B cell (primary cell): ENCODE measurements at regions not wholly inside any gene's neighbourhood (a gene's known extent, or its start where the extent isn't known, plus 50 kb on each side); places are given as distances from the start of the nearest gene placed in this dataset.

ENCODE experiments used
- ATAC-seq: fragments of 200-7000 bp; cut with Tn5 transposase; one replicate; pipeline ENCODE4 v1.10.0; 2021; ENCODE audit warnings: low read depth, mild to moderate bottlenecking, moderate number of reproducible peaks, moderate library complexity
- CTCF ChIA-PET: fragments of 350-600 bp; sonication (Branson Sonifier 250); formaldehyde crosslinking; loops from one replicate; lab custom pipeline; 2021; ENCODE audit warnings: antibody characterized with exemption, inconsistent platforms; lab: Charles Lee
- POLR2A ChIA-PET: fragments of 350-600 bp; sonication (Branson Sonifier 250); formaldehyde crosslinking; loops from one replicate; lab custom pipeline; 2021; ENCODE audit warnings: antibody characterized with exemption; lab: Charles Lee
- DNase-seq: peaks from one replicate; pipeline ENCODE4 v3.0.0; 2013
- H2AFZ ChIP-seq: 2 replicates; pipeline ENCODE4 v1.6.1; 2012; ENCODE audit warnings: mild to moderate bottlenecking, low read depth, low read length; ENCODE audit not compliant: insufficient read depth, poor library complexity, severe bottlenecking
- H3K27ac ChIP-seq, 2 donors: 1 replicate in 1 of 2; 2 replicates in 1 of 2; pipeline ENCODE4 v1.5.1; 2012 to 2013; ENCODE audit warnings: low read length in 2 of 2, mild to moderate bottlenecking in 2 of 2, moderate library complexity in 1 of 2
- H3K27me3 ChIP-seq, 4 experiments: fragments of 200-600 bp in 1 of 4; sonication (generic) in 1 of 4; replicated peaks in 1 of 4; 1 replicate in 2 of 4; 2 replicates in 2 of 4; pipeline versions ENCODE4 v1.6.1 to v1.7.0; 2013 to 2016; ENCODE audit warnings: low read length in 3 of 4, mild to moderate bottlenecking in 2 of 4, mixed read lengths in 1 of 4, moderate library complexity in 1 of 4; ENCODE audit not compliant: insufficient read depth in 4 of 4, control insufficient read depth in 3 of 4; ENCODE audit errors: control extremely low read depth in 1 of 4
- H3K36me3 ChIP-seq, 2 experiments: replicated peaks in 1 of 2; 1 replicate in 1 of 2; 2 replicates in 1 of 2; pipeline versions ENCODE4 v1.6.1 to v1.7.1; 2013; ENCODE audit warnings: low read length in 1 of 2; ENCODE audit not compliant: insufficient read depth in 2 of 2, control insufficient read depth in 1 of 2; ENCODE audit errors: control extremely low read depth in 1 of 2, extremely low read depth in 1 of 2
- H3K4me1 ChIP-seq, 2 donors: fragments of 200-600 bp in 1 of 2; sonication (generic) in 1 of 2; 1 replicate in 1 of 2; 2 replicates in 1 of 2; pipeline versions ENCODE4 v1.5.1 to v1.6.1; 2013 to 2017; ENCODE audit warnings: low read length in 2 of 2; ENCODE audit not compliant: control insufficient read depth in 2 of 2, insufficient read depth in 2 of 2
- H3K4me2 ChIP-seq: replicated peaks from 2 replicates; pipeline ENCODE3; 2012; ENCODE audit warnings: mild to moderate bottlenecking, low read depth, low read length; ENCODE audit not compliant: poor library complexity, severe bottlenecking
- H3K4me3 ChIP-seq, 5 experiments: fragments of 200-600 bp in 1 of 5; sonication (generic) in 1 of 5; 1 replicate in 3 of 5; 2 replicates in 2 of 5; pipeline versions ENCODE4 v1.5.1 to v1.7.0; 2011 to 2016; ENCODE audit warnings: low read length in 4 of 5, mild to moderate bottlenecking in 4 of 5, low read depth in 2 of 5, control low read depth in 1 of 5, moderate library complexity in 1 of 5; ENCODE audit not compliant: insufficient read depth in 1 of 5; ENCODE audit errors: control extremely low read depth in 1 of 5, extremely low read depth in 1 of 5
- H3K79me2 ChIP-seq: fragments of 200-600 bp; sonication (generic); one replicate; pipeline ENCODE4 v1.6.0; 2016; ENCODE audit warnings: low read length; ENCODE audit not compliant: control insufficient read depth, insufficient read depth
- H3K9ac ChIP-seq: fragments of 200-600 bp; sonication (generic); 2 replicates; pipeline ENCODE4 v1.6.1; 2017; ENCODE audit warnings: mild to moderate bottlenecking, low read length, moderate library complexity
- H3K9me3 ChIP-seq, 3 donors: one replicate each; pipeline versions ENCODE4 v1.6.1 to v1.7.1; 2013; ENCODE audit warnings: low read length in 2 of 3; ENCODE audit not compliant: control insufficient read depth in 2 of 3, insufficient read depth in 1 of 3; ENCODE audit errors: control extremely low read depth in 1 of 3
- H4K20me1 ChIP-seq: 2 replicates; pipeline ENCODE4 v1.6.0; 2012; ENCODE audit warnings: mild to moderate bottlenecking, low read length; ENCODE audit not compliant: insufficient read depth, control insufficient read depth, poor library complexity, severe bottlenecking
- H3K27ac Mint-ChIP-seq: one replicate; pipeline ENCODE4 v1.8.0; 2021; ENCODE audit warnings: mixed read lengths
- H3K27me3 Mint-ChIP-seq: one replicate; pipeline ENCODE4 v1.8.0; 2021; ENCODE audit warnings: mixed read lengths
- H3K4me1 Mint-ChIP-seq: one replicate; pipeline ENCODE4 v1.8.0; 2021; ENCODE audit warnings: mixed read lengths
- H3K4me3 Mint-ChIP-seq: one replicate; pipeline ENCODE4 v1.8.0; 2021; ENCODE audit warnings: mixed read lengths
- H3K9me3 Mint-ChIP-seq: one replicate; pipeline ENCODE4 v1.8.0; 2022; ENCODE audit warnings: mixed read lengths; ENCODE audit not compliant: insufficient read depth
- CTCF ChIP-seq: fragments of 200-600 bp; IDR thresholded peaks from one replicate; pipeline ENCODE4 v1.8.0; 2022; ENCODE audit warnings: antibody characterized with exemption, mild to moderate bottlenecking
- EZH2 ChIP-seq: IDR thresholded peaks from 2 replicates; pipeline ENCODE4 v1.6.1; 2012; ENCODE audit warnings: borderline replicate concordance, low read depth, mild to moderate bottlenecking, moderate library complexity, low read length; ENCODE audit not compliant: insufficient read depth, poor library complexity, severe bottlenecking
- WGBS: methylation state at CpG from one replicate; pipeline ENCODE4 v1.1.5; 2013; ENCODE audit warnings: missing lambda C conversion rate; ENCODE audit not compliant: insufficient coverage; 5-methylcytosine and 5-hydroxymethylcytosine counted together
- intact Hi-C: fragments of 100-400 bp; cut with micrococcal nuclease; formaldehyde crosslinking; loops from one replicate; pipeline ENCODE4 v1.10.0; 2022

- Mint-ChIP-seq H3K4me3 (no peak overlapping the region), H3K4me1 (no peaks in the 10 kb centered on the region), H3K27me3 (no peaks in the 10 kb centered on the region), H3K27ac (no peak overlapping the region), H3K9me3 (no peaks in the 10 kb centered on the region)
- intact Hi-C loops, result no loop called here
- Histone ChIP-seq H3K36me3 (no peaks in the 10 kb centered on the region), H3K79me2 (no peaks in the 10 kb centered on the region), H3K4me3 (no peak overlapping the region), H3K27ac (no peak overlapping the region), H3K27me3 (no peaks in the 10 kb centered on the region), H3K9me3 (peaks cover 0 to 8% (median 1%) of the 10 kb centered on the region in 3 donors), H3K9ac (no peak overlapping the region), H4K20me1 (no peaks in the 10 kb centered on the region), H3K4me2 (no peak overlapping the region), H3K4me1 (no peaks in the 10 kb centered on the region), H2AFZ (no peak overlapping the region)
- CTCF ChIA-PET, result no interaction called here
- DNase-seq, result no peak
- no peak for ATAC-seq
- POLR2A ChIA-PET, result no interaction called here
- no peak for TF ChIP-seq EZH2
- TF ChIP-seq CTCF, result no peak
- no CpG with 5 or more reads among the region's 4 CpGs for WGBS
These were observed 72.9 kb upstream of the KIAA1217 start for GRCh38 chr10:24136070-24136469.

GRCh38 chr10:24147321-24147720, 61.6 kb upstream of the KIAA1217 start:
- no peak overlapping the region for H3K4me3 ChIP-seq
- ChIA-PET CTCF (no interaction called here), POLR2A (no interaction called here)
- DNase-seq (no peak), ATAC-seq (no peak)
- H3K9me3 Mint-ChIP-seq, result no peaks in the 10 kb centered on the region
- no peaks in the 10 kb centered on the region for H3K4me1 Mint-ChIP-seq
- H3K36me3 ChIP-seq, result no peaks in the 10 kb centered on the region
- H3K27ac Mint-ChIP-seq, result no peak overlapping the region
- H3K79me2 ChIP-seq, result no peaks in the 10 kb centered on the region
- no peaks in the 10 kb centered on the region for H3K27me3 Mint-ChIP-seq
- H3K9me3 ChIP-seq, result no peaks in the 10 kb centered on the region
- TF ChIP-seq CTCF, result no peak
- TF ChIP-seq EZH2, result no peak
- H3K9ac ChIP-seq, result no peak overlapping the region
- H3K27me3 ChIP-seq, result no peaks in the 10 kb centered on the region
- no peak overlapping the region for H2AFZ ChIP-seq
- intact Hi-C loops, result no loop called here
- H3K4me1 ChIP-seq, result no peaks in the 10 kb centered on the region
- no peak overlapping the region for H3K27ac ChIP-seq
- 94% methylated on average over 6 of the region's 6 CpGs for WGBS
- no peak overlapping the region for H3K4me2 ChIP-seq
- H3K4me3 Mint-ChIP-seq, result no peak overlapping the region
- no peaks in the 10 kb centered on the region for H4K20me1 ChIP-seq
